ENCODE measurements at regions not wholly inside any gene's neighbourhood (a gene's known extent, or its start where the extent isn't known, plus 50 kb on each side); places are given as distances from the start of the nearest gene placed in this dataset.
A peak's percentile ranks its signal among the peaks of the same experiment; 100 is the strongest.

- CTCF ChIA-PET (ENCODE audit: partially characterized antibody) = interaction anchor here (1.4 kb wide), 1 partner anchor 111 kb away, joined by 3 read pairs; no protein-coding TSS in a partner anchor
- POLR2A ChIA-PET (ENCODE audit: partially characterized antibody) = no interaction called here
- TF ChIP-seq CHD1 (IDR thresholded peaks at IDR 0.05; ENCODE audit: low read depth, low read length) (no peak), TCF12 (IDR thresholded peaks at IDR 0.05; ENCODE audit: low read depth, low read length) (no peak), BRCA1 (IDR thresholded peaks at IDR 0.05; ENCODE audit: low read depth, low read length) (no peak), EP300 (IDR thresholded peaks at IDR 0.05; ENCODE audit: borderline replicate concordance in 1 of 2, low read depth in 2 of 2, low read length in 2 of 2) (no peak), RXRA (IDR thresholded peaks at IDR 0.05; ENCODE audit: insufficient read depth, low read depth, low read length) (no peak), TAF7 (optimal IDR thresholded peaks at IDR 0.05; ENCODE audit: borderline replicate concordance, low read depth, low read length) (no peak), GTF2F1 (IDR thresholded peaks at IDR 0.05; ENCODE audit: borderline replicate concordance, low read depth, low read length) (no peak), USF2 (IDR thresholded peaks at IDR 0.05; ENCODE audit: low read length) (no peak), TBP (IDR thresholded peaks at IDR 0.05; ENCODE audit: low read depth, low read length) (no peak), HDAC2 (IDR thresholded peaks at IDR 0.05; ENCODE audit: borderline replicate concordance in 1 of 2, low read depth in 2 of 2, low read length in 2 of 2) (no peak), SUZ12 (IDR thresholded peaks at IDR 0.05; ENCODE audit: low read length) (no peak), E2F6 (IDR thresholded peaks at IDR 0.05) (no peak)
These were observed 266.6 kb upstream of the GAS1 start for GRCh38 chr9:87213948-87214347.

More at GRCh38 chr9:87213948-87214347, 266.6 kb upstream of the GAS1 start:
- Histone ChIP-seq H3K27ac (ENCODE audit: low read depth, low read length) (no peak overlapping the region), H4K8ac (ENCODE audit: extremely low read depth, insufficient read depth, low read length) (no peak overlapping the region), H3K27me3 (replicated peaks in 1 of 4; ENCODE audit: control insufficient read depth in 3 of 4, extremely low read depth in 1 of 4, insufficient read depth in 3 of 4, low read length in 3 of 4) (no peaks in the 10 kb centered on the region), H3K4me3 (ENCODE audit: extremely low read depth in 1 of 4, insufficient read depth in 2 of 4, low read depth in 3 of 4, low read length in 4 of 4) (no peak overlapping the region), H3K14ac (ENCODE audit: insufficient read length) (no peak overlapping the region), H2AK5ac (ENCODE audit: low read depth, low read length) (no peak overlapping the region), H3K4me2 (ENCODE audit: insufficient read depth in 1 of 2, low read depth in 2 of 2, low read length in 2 of 2) (no peak overlapping the region), H3K36me3 (ENCODE audit: control insufficient read depth in 2 of 4, insufficient read depth in 4 of 4, low read length in 3 of 4) (no peaks in the 10 kb centered on the region), H3K9ac (replicated peaks in 1 of 4; ENCODE audit: extremely low read depth in 1 of 4, low read depth in 3 of 4, low read length in 3 of 4) (no peak overlapping the region), H4K20me1 (replicated peaks in 1 of 2; ENCODE audit: control insufficient read depth in 1 of 2, insufficient read depth in 2 of 2, low read length in 2 of 2) (no peaks in the 10 kb centered on the region), H3K23ac (ENCODE audit: insufficient read length) (no peak overlapping the region), H4K5ac (ENCODE audit: insufficient read length, low read depth, low read length) (no peak overlapping the region), H3K56ac (replicated peaks; ENCODE audit: insufficient read length, low read depth, low read length) (no peak overlapping the region), H3K18ac (ENCODE audit: extremely low read depth, low read length) (no peak overlapping the region), H2BK12ac (ENCODE audit: low read depth, low read length) (no peak overlapping the region), H3K79me2 (ENCODE audit: control insufficient read depth in 1 of 2, insufficient read depth in 2 of 2, low read length in 2 of 2) (no peaks in the 10 kb centered on the region), H3K9me3 (ENCODE audit: insufficient read depth in 2 of 2, low read depth in 1 of 2, low read length in 1 of 2) (no peaks in the 10 kb centered on the region), H3K23me2 (ENCODE audit: low read depth, low read length) (no peaks in the 10 kb centered on the region), H2BK5ac (ENCODE audit: low read depth, low read length) (no peak overlapping the region), H3K79me1 (ENCODE audit: low read depth, low read length) (no peaks in the 10 kb centered on the region), H3K4ac (replicated peaks; ENCODE audit: insufficient read length, low read depth, low read length) (no peak overlapping the region), H2BK20ac (ENCODE audit: low read length) (no peak overlapping the region), H4K91ac (replicated peaks; ENCODE audit: insufficient read length, low read length) (no peak overlapping the region), H2BK120ac (replicated peaks; ENCODE audit: low read depth, low read length) (no peak overlapping the region), H2BK15ac (ENCODE audit: low read length) (no peak overlapping the region), H2AFZ (ENCODE audit: low read length) (peak overlapping the region; percentile 27; the same call in 1 of the 2 replicates), H3K4me1 (replicated peaks in 1 of 4; ENCODE audit: control insufficient read depth in 3 of 4, insufficient read depth in 4 of 4, low read length in 3 of 4) (peaks cover 0 to 6% (median 0%) of the 10 kb centered on the region in 4 experiments; a peak in 3 of 7 replicates)
- 84% methylated on average over 4 of the region's 4 CpGs; no CpG with 5 or more reads in 1 of the 2 experiments for WGBS, 2 experiments (ENCODE audit: extremely low coverage in 1 of 2, insufficient coverage in 1 of 2, insufficient read length in 1 of 2, insufficient replicate concordance in 2 of 2, low coverage in 1 of 2, low lambda C conversion rate in 2 of 2, missing lambda C conversion rate in 1 of 2)
- DNase-seq (ENCODE audit: low read depth in 1 of 2, low spot score in 2 of 2) = no peak
- FAIRE-seq = no peak
